GM21360 (cell line): ENCODE measurements at regions not wholly inside any gene's neighbourhood (a gene's known extent, or its start where the extent isn't known, plus 50 kb on each side); places are given as distances from the start of the nearest gene placed in this dataset.
A peak's percentile ranks its signal among the peaks of the same experiment; 100 is the strongest.

Experiments used
- ATAC-seq: cut with Tn5 transposase; IDR thresholded peaks from one replicate; pipeline ENCODE4 v1.9.1; 2021; ENCODE audit warnings: mild to moderate bottlenecking, moderate library complexity; ENCODE audit not compliant: unreplicated experiment

DNA sequence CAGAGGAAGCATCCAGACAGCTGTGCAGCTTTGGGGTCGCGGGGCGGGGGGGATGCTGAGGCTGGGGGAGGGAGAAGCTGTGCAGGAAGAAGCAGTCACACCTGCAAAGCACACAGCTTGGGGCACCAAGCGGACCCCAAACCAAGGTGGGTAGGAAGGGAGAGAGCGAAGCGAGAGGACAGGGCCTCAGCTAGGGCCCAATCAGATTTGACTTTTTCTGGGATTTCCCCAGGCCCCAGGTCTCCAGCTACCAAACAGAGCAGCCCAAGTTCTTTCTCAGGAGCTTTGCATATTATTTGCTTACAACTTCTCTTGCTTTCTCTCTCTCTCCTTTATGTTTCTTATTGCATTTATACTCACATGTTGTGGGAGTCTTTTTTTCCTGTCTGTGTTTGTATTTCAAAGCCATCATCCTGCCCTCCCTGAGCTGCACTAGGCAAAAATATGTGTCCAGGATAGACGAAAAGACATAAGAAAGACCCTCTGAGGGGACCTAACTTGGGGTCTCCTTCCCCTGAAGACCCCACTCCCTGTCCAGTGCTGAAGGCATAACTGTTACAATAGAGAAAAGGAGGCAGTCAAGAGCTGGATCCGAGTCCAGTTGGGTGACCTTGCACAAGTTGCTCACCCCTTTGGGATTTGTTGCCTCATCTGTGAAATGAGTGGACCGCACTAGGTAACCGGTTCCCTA, 50.6 kb upstream of the SMNDC1 start:
- peak; percentile 23 for ATAC-seq

DNA sequence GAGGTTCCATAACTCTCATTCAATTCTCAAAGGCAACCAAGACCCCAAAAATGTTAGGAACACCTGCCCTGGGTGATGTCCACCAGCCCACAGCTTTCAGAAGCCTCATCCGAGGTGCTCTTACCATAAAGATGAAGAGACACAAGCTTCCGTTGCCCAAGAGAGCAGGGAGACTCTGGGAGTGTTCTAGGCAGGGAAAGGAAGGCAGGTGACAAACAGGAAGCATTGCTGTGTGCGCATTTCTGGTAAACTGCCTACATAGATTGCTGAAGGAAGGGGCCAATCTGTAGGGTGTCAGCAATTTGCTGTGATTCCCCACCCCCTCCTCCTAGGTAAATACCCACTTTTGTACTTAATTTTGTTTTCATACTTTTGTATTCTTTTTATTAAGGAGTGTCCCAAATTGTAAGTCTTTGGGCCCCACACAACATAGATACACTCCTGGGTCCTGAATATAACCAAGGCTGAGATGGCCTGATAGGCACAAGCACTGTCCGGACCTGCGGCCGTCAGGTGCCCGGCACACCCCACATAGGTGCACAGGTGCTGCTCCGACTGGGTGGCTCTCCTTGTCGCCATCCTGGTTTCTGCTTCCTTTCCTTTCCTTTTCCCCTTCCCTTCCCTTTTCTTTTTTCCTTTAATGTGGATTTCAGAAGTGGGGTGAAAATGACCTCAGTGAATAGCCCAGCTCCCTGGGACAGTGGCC, 51.4 kb upstream of the SMNDC1 start:
- peak; percentile 18 for ATAC-seq

DNA sequence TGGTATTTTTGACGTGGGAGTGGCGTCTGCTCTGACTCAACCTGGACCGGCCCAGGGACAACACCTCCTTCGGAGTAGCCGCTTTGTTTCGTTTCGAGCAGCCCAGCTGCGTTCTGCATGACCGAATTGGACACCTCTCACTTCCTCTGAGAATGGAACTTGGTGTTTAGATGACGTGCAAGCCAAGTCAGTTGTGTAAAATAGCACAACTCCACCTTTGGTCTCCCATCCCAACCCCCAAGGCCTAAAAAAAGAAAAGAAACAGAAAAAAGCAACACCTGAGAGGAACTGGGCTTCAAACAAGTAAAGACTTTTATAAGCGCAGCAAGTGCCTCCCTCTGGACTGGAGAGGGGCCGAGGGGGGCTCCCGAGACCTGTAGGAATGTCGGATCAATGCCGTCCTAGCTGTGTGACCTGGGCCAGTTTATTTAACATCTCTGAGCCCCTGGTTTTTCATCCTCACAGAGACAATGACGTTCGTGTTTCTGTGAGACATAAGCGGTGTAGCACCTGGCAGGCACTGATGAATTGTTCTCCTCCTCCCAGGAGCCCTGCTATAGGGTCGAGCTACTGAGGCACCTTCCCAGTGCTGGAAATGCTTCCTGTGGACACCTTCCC, 52.0 kb upstream of the SMNDC1 start:
- peak; percentile 74 for ATAC-seq

GRCh38 chr10:110357252-110357780, 52.6 kb upstream of the SMNDC1 start:
- peak; percentile 25 for ATAC-seq

DNA sequence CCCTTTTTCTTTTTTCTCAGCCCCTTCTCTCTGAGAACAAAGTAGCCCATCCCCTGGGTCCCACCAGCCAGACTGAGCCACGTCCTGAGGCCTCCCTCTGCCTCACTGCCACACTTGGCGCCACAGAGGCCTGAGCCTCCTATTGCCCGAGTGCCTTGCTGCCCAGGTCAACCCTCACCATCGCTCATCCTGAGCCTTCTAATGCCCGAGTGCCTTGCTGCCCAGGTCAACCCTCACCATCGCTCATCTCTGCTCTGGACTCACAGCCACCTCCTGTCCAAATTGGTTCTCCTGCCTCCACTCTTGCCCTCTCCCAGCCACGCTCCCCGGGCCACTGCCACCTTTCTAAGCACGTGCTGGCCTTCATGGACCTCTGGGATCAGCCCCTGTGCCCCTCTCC, 53.2 kb upstream of the SMNDC1 start:
- ATAC-seq, result no peak

DNA sequence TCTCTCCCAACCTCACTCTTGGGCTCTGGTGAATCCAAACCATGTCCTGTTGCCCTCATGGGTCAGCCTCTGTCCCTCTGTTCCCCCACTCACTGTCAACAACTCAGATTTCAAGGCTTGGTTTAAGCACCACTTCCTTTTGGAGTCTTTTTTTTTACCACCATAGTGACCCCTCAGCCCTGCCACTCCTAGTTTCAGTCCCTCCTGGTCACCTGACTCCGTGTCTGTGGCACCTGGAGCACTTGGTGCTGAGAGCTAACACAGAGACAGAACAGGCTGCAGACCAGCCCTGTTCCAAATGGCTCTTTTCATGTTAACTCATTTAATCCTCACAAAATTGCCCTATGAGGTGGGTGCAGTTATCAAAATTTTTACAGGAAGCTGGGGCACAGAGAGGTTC, 53.6 kb upstream of the SMNDC1 start:
- no peak for ATAC-seq

DNA sequence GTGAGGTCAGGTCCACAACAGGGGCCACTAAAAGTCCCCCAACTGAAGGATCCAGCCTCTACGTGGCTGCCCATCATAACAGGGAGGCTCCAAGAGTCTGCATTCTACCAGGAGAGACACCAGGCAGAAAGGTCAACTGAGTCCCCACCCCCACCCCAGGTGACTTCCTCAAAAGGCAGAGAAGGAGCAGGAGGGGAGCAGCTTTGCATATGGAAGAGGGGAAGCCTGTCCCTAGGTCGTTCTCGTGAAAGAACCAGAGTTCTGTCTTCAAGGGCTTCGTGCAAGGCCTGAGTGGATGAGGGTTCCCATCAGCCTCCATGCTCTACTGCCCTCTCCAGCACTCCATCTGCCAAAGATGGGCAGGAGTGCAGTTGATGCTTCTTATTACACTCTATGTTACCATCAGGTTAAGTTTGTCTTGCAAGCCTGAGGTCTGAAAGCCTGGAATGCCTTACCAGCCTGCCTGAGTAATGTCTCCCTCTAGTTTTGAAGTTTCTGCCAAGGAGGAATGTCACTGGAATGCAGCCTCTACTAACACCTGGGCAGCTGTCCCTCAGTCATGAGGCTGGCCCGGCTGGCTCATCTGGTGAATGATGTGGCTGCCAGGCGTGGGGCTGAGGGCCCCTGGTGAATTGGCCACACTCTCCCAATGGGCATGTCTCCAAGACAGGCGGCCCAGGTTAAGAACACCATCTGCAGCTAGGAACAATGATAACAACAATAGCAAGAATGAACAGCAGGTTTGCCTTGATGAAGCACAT, 54.3 kb upstream of the SMNDC1 start:
- no peak for ATAC-seq

GRCh38 chr10:110360857-110361474, 56.2 kb upstream of the SMNDC1 start:
- no peak for ATAC-seq

DNA sequence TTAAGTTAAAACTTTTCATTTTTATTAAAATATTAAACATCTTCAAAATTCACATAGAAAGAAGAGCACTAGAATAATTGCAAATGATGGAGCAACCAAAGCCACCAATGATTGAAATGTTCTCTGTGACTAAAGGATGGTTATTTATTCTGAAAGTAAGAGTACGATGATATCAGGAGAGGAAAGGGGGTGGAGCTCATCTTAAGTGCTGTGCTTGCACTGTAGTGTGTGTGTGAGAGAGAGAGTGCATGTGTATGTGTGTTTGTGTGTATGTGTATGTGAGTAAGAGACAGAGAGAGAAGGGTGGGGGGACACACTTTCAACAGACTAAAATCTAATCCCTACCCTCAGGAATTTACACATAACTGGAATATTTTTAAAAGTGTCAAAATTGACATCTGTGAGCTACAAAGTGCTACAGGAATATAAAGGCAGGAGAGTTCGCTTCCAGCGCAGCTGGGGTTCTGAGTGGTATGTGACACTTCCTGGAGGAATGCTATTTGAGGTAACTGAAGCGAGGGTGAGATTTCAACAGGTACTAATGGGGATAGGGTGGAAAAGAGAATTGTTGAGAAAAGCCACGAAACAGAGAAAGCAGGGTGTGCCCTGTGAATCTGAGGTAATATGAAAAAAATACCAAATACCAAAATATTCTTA, 57.2 kb upstream of the SMNDC1 start:
- ATAC-seq, result peak; percentile 32

- no peak for ATAC-seq
These were observed 59.1 kb upstream of the SMNDC1 start for GRCh38 chr10:110363572-110364411.

DNA sequence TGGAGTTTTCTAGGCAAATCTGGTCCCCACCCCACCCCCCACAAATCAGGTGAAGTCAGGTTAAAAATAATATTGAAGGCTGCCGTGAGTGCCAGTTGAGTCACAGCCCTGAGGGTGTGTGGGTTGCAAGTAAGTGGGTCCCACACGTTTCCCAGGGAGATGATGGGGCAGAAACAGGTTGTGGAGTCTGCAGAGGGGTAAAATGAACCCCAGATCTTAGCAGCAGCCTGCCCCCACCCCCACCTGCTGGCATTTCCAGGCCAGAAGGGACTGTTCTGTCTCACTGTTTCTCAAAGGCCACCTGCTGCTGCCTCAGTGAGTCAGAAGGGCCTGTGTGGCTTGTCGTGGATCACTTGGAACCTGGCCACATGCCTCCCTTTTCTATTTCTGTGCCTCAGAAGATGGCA, 59.8 kb upstream of the SMNDC1 start:
- ATAC-seq, result no peak

- ATAC-seq, result no peak
These were observed 60.8 kb upstream of the SMNDC1 start for GRCh38 chr10:110365356-110366143.

DNA sequence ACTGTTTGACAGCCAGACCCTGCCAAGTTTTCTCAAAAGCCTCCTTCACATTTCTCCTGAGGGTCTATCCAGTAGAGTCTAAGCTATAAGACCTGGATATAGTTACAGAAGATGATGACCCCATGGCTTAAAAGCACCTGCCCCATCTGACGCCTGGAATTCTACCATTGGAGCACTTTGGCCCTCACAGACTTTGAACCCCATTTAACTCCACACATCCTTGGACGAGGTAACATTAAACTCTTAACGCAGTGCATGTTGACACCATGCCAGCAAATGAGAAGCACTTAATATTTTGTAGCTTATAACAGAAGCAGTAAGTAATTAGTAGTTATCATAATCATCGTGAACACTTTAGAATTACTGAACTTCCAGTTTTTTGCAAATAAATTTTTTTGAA, 61.9 kb upstream of the SMNDC1 start:
- no peak for ATAC-seq

- no peak for ATAC-seq
These were observed 63.3 kb upstream of the SMNDC1 start for GRCh38 chr10:110368002-110368401.

DNA sequence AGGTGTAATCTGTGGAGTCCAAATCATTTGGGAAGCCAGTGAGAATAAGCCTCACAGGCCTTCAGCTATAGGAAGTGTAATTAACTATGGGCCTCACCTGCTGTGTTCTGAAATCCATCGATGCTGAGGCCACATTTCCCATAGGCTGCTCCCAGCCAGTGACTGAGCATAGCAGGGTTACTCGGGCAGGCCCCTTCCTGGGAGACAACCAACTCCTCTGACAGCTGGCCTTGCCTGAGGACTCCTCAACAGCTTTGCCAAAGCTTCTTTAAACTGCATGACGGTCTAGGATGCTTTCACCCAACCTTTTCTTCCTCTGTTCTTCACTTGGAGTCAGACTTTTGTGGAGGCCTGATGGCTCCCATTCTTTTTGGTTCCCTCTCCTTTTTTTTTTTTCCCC, 63.8 kb upstream of the SMNDC1 start:
- no peak for ATAC-seq

GRCh38 chr10:110370006-110370405, 65.3 kb upstream of the SMNDC1 start:
- ATAC-seq, result no peak

GRCh38 chr10:110372656-110373055, 67.9 kb upstream of the SMNDC1 start:
- no peak for ATAC-seq

- ATAC-seq, result no peak
These were observed 68.3 kb upstream of the SMNDC1 start for GRCh38 chr10:110373059-110373458.
